ENCODE measurements at regions not wholly inside any gene's neighbourhood (a gene's known extent, or its start where the extent isn't known, plus 50 kb on each side); places are given as distances from the start of the nearest gene placed in this dataset.

GRCh38 chr7:121669144-121669543 is 203.8 kb upstream of the PTPRZ1 start:
- H3K27me3 Mint-ChIP-seq (ENCODE audit: low read depth, poor library complexity): no peaks in the 10 kb centered on the region
- no peak for DNase-seq
- H3K27ac Mint-ChIP-seq: no peak overlapping the region
- no peak overlapping the region for H3K4me3 Mint-ChIP-seq
- no peak for TF ChIP-seq CTCF (IDR thresholded peaks at IDR 0.05)
- H3K9me3 Mint-ChIP-seq: peaks cover 6% of the 10 kb centered on the region
- no peaks in the 10 kb centered on the region for H3K36me3 Mint-ChIP-seq (ENCODE audit: low read depth)
- no peaks in the 10 kb centered on the region for H3K4me1 Mint-ChIP-seq

- no peak for DNase-seq
- Mint-ChIP-seq H3K4me3 (no peak overlapping the region), H3K36me3 (ENCODE audit: low read depth) (no peaks in the 10 kb centered on the region), H3K27me3 (ENCODE audit: low read depth, poor library complexity) (no peaks in the 10 kb centered on the region), H3K4me1 (no peaks in the 10 kb centered on the region), H3K27ac (no peak overlapping the region), H3K9me3 (peaks cover 6% of the 10 kb centered on the region)
- TF ChIP-seq CTCF (IDR thresholded peaks at IDR 0.05): no peak
Measured at GRCh38 chr7:121666306-121666705, 206.7 kb upstream of the PTPRZ1 start.

- Mint-ChIP-seq H3K9me3 (peaks cover 2% of the 10 kb centered on the region), H3K27ac (no peak overlapping the region), H3K36me3 (ENCODE audit: low read depth) (no peaks in the 10 kb centered on the region), H3K27me3 (ENCODE audit: low read depth, poor library complexity) (no peaks in the 10 kb centered on the region), H3K4me3 (no peak overlapping the region), H3K4me1 (no peaks in the 10 kb centered on the region)
- DNase-seq: no peak
- TF ChIP-seq CTCF (IDR thresholded peaks at IDR 0.05): no peak
Measured at GRCh38 chr7:121643320-121643719, 229.6 kb upstream of the PTPRZ1 start.

GRCh38 chr7:121639705-121640104 is 233.3 kb upstream of the PTPRZ1 start:
- Mint-ChIP-seq H3K9me3 (no peaks in the 10 kb centered on the region), H3K36me3 (ENCODE audit: low read depth) (no peaks in the 10 kb centered on the region), H3K4me1 (no peaks in the 10 kb centered on the region), H3K27ac (no peak overlapping the region), H3K4me3 (no peak overlapping the region), H3K27me3 (ENCODE audit: low read depth, poor library complexity) (no peaks in the 10 kb centered on the region)
- no peak for TF ChIP-seq CTCF (IDR thresholded peaks at IDR 0.05)
- no peak for DNase-seq

- no peaks in the 10 kb centered on the region for H3K36me3 Mint-ChIP-seq (ENCODE audit: low read depth)
- no peak for DNase-seq
- no peaks in the 10 kb centered on the region for H3K4me1 Mint-ChIP-seq
- no peak overlapping the region for H3K27ac Mint-ChIP-seq
- no peak for TF ChIP-seq CTCF (IDR thresholded peaks at IDR 0.05)
- H3K27me3 Mint-ChIP-seq (ENCODE audit: low read depth, poor library complexity): no peaks in the 10 kb centered on the region
- H3K9me3 Mint-ChIP-seq: no peaks in the 10 kb centered on the region
- no peak overlapping the region for H3K4me3 Mint-ChIP-seq
Measured at GRCh38 chr7:121638286-121638685, 234.7 kb upstream of the PTPRZ1 start.

- no peak for TF ChIP-seq CTCF (IDR thresholded peaks at IDR 0.05)
- Mint-ChIP-seq H3K4me3 (no peak overlapping the region), H3K36me3 (ENCODE audit: low read depth) (no peaks in the 10 kb centered on the region), H3K4me1 (no peaks in the 10 kb centered on the region), H3K9me3 (no peaks in the 10 kb centered on the region), H3K27ac (no peak overlapping the region), H3K27me3 (ENCODE audit: low read depth, poor library complexity) (peaks cover 3% of the 10 kb centered on the region)
- no peak for DNase-seq
Measured at GRCh38 chr7:121634356-121634755, 238.2 kb upstream of the FAM3C start.

Data from nephron progenitor cell (in vitro differentiated cells).